Stimulated activated memory B cell treated with anti-CD40 and anti-IgM and Interleukin-4, amounts not matched to agents 10 μg/mL and 1 μg/mL and 100 μg/mL, for 72 hours (primary cell): ENCODE measurements at regions not wholly inside any gene's neighbourhood (a gene's known extent, or its start where the extent isn't known, plus 50 kb on each side); places are given as distances from the start of the nearest gene placed in this dataset.

Experiments
- ATAC-seq: fragments of 150-1000 bp; cut with Tn5 transposase; 2 replicates; pipeline ENCODE4 v1.10.0; 2021
- H3K27ac Mint-ChIP-seq: one replicate; pipeline ENCODE4 v1.8.0; 2022; ENCODE audit warnings: mild to moderate bottlenecking, mixed read lengths
- H3K27me3 Mint-ChIP-seq: one replicate; pipeline ENCODE4 v1.8.0; 2022; ENCODE audit warnings: mixed read lengths
- H3K36me3 Mint-ChIP-seq: one replicate; pipeline ENCODE4 v1.8.0; 2022; ENCODE audit warnings: mixed read lengths
- H3K4me1 Mint-ChIP-seq: one replicate; pipeline ENCODE4 v1.8.0; 2022; ENCODE audit warnings: mixed read lengths
- H3K4me3 Mint-ChIP-seq: one replicate; pipeline ENCODE4 v1.8.0; 2022; ENCODE audit warnings: mild to moderate bottlenecking, moderate library complexity, mixed read lengths
- H3K9me3 Mint-ChIP-seq: one replicate; pipeline ENCODE4 v1.8.0; 2022; ENCODE audit warnings: mixed read lengths

GRCh38 chr4:177220376-177220775, 89.3 kb upstream of the NEIL3 start:
- no peak for ATAC-seq
- no peak overlapping the region for H3K4me3 Mint-ChIP-seq
- no peaks in the 10 kb centered on the region for H3K27me3 Mint-ChIP-seq

GRCh38 chr4:177222781-177223180, 86.9 kb upstream of the NEIL3 start:
- Mint-ChIP-seq H3K27me3 (no peaks in the 10 kb centered on the region), H3K27ac (no peak overlapping the region), H3K9me3 (peaks cover 2% of the 10 kb centered on the region), H3K4me1 (no peaks in the 10 kb centered on the region), H3K4me3 (no peak overlapping the region), H3K36me3 (no peaks in the 10 kb centered on the region)
- ATAC-seq = no peak

More at GRCh38 chr4:177220376-177220775, 89.3 kb upstream of the NEIL3 start:
- Mint-ChIP-seq H3K27ac (no peak overlapping the region), H3K4me1 (no peaks in the 10 kb centered on the region), H3K9me3 (peaks cover 2% of the 10 kb centered on the region), H3K36me3 (no peaks in the 10 kb centered on the region)

GRCh38 chr4:177225605-177226004, 84.1 kb upstream of the NEIL3 start:
- Mint-ChIP-seq H3K36me3 (no peaks in the 10 kb centered on the region), H3K27me3 (no peaks in the 10 kb centered on the region), H3K9me3 (no peaks in the 10 kb centered on the region), H3K27ac (no peak overlapping the region), H3K4me1 (no peaks in the 10 kb centered on the region), H3K4me3 (no peak overlapping the region)
- no peak for ATAC-seq

DNA sequence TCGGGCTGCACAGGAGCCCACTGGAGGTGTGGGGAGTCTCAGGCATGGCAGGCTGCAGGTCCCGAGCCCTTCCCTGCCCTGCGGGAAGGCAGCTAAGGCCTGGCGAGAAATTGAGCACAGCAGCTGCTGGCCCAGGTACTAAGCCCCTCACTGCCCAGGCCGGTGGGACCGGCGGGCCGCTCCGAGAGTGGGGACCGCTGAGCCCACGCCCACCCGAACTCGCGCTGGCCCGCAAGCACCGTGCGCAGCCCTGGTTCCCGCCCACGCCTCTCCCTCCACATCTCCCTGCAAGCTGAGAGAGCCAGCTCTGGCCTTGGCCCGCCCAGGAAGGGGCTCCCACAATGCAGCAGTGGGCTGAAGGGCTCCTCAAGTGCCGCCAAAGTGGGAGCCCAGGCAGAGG, 82.0 kb upstream of the NEIL3 start:
- H3K4me1 Mint-ChIP-seq = no peaks in the 10 kb centered on the region
- no peak overlapping the region for H3K4me3 Mint-ChIP-seq
- no peak for ATAC-seq
- no peaks in the 10 kb centered on the region for H3K27me3 Mint-ChIP-seq
- no peaks in the 10 kb centered on the region for H3K36me3 Mint-ChIP-seq
- no peak overlapping the region for H3K27ac Mint-ChIP-seq
- no peaks in the 10 kb centered on the region for H3K9me3 Mint-ChIP-seq

GRCh38 chr4:177228599-177228998, 81.1 kb upstream of the NEIL3 start:
- H3K36me3 Mint-ChIP-seq = no peaks in the 10 kb centered on the region
- H3K27ac Mint-ChIP-seq = no peak overlapping the region
- H3K4me3 Mint-ChIP-seq = no peak overlapping the region
- H3K9me3 Mint-ChIP-seq = no peaks in the 10 kb centered on the region
- no peaks in the 10 kb centered on the region for H3K4me1 Mint-ChIP-seq
- no peaks in the 10 kb centered on the region for H3K27me3 Mint-ChIP-seq
- ATAC-seq = no peak

GRCh38 chr4:177229331-177229730, 80.3 kb upstream of the NEIL3 start:
- no peaks in the 10 kb centered on the region for H3K4me1 Mint-ChIP-seq
- no peaks in the 10 kb centered on the region for H3K9me3 Mint-ChIP-seq
- no peaks in the 10 kb centered on the region for H3K27me3 Mint-ChIP-seq
- H3K27ac Mint-ChIP-seq = no peak overlapping the region
- no peaks in the 10 kb centered on the region for H3K36me3 Mint-ChIP-seq
- no peak for ATAC-seq
- no peak overlapping the region for H3K4me3 Mint-ChIP-seq

GRCh38 chr4:177232473-177232872, 77.2 kb upstream of the NEIL3 start:
- Mint-ChIP-seq H3K9me3 (no peaks in the 10 kb centered on the region), H3K4me1 (no peaks in the 10 kb centered on the region), H3K36me3 (no peaks in the 10 kb centered on the region), H3K27me3 (no peaks in the 10 kb centered on the region), H3K27ac (no peak overlapping the region), H3K4me3 (no peak overlapping the region)
- no peak for ATAC-seq

DNA sequence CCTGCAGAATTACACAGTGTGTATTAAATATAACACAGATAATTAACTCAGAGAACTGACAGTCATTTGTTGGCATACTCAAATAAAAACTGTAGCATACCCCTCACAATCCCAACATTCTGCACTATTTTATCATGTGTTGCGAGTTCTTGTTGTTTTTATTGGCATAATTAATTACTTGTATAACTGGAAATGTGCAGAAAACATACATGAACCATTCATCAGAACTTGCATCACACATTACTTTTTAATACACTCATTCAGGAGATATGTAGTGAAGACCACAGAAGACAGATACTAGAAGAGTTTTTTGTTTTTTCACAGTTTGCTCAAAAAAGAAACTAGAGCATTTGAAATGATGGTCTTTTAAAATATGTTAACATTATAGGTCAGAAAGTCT, 74.6 kb upstream of the NEIL3 start:
- ATAC-seq = no peak
- H3K9me3 Mint-ChIP-seq = no peaks in the 10 kb centered on the region
- no peaks in the 10 kb centered on the region for H3K27me3 Mint-ChIP-seq
- no peak overlapping the region for H3K4me3 Mint-ChIP-seq
- H3K36me3 Mint-ChIP-seq = no peaks in the 10 kb centered on the region
- no peaks in the 10 kb centered on the region for H3K4me1 Mint-ChIP-seq
- no peak overlapping the region for H3K27ac Mint-ChIP-seq

DNA sequence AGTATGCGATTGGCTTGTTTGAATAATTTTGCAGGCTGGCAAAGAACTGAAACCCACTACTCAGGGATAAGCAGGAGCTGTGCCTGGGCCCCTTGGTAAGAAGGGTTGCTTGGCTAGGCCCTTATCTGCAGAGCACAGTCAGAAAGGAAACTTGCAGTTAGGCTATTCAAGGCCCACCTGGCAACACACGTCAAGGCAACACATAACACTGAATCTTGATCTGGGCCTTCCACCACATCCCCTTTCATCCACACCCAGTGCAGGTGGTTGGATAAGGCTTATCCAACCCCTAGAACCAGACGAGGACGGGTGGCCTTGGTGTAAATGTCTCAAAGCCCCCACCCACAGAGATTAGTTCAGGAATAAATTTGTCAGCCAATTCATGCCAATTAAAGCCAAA, 72.8 kb upstream of the NEIL3 start:
- H3K4me1 Mint-ChIP-seq = no peaks in the 10 kb centered on the region
- H3K27ac Mint-ChIP-seq = no peak overlapping the region
- no peaks in the 10 kb centered on the region for H3K27me3 Mint-ChIP-seq
- H3K36me3 Mint-ChIP-seq = no peaks in the 10 kb centered on the region
- no peak overlapping the region for H3K4me3 Mint-ChIP-seq
- peak; percentile 13 for ATAC-seq
- no peaks in the 10 kb centered on the region for H3K9me3 Mint-ChIP-seq

GRCh38 chr4:177237291-177237690, 72.4 kb upstream of the NEIL3 start:
- no peak overlapping the region for H3K4me3 Mint-ChIP-seq
- H3K27ac Mint-ChIP-seq = no peak overlapping the region
- no peaks in the 10 kb centered on the region for H3K27me3 Mint-ChIP-seq
- H3K36me3 Mint-ChIP-seq = no peaks in the 10 kb centered on the region
- no peak for ATAC-seq
- H3K4me1 Mint-ChIP-seq = no peaks in the 10 kb centered on the region
- H3K9me3 Mint-ChIP-seq = no peaks in the 10 kb centered on the region

DNA sequence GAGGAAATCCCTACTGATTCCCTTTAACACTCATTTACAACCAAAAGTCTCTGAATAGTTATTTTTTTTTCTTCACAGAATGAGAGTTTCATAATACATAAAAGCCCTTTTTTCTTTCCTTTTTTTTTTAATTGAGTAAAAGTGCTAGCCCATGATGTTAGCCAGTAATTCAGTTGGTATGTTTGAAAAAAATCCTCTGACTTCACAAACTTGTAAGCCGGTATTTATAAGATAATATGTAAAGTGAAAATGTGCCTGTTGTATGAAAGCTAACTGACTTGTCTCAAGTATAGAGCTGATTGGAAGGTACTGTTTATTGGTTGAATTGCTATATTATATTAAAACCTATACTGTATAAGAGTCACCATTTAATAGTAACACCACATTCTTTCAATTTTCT, 70.2 kb upstream of the NEIL3 start:
- H3K9me3 Mint-ChIP-seq = no peaks in the 10 kb centered on the region
- H3K36me3 Mint-ChIP-seq = no peaks in the 10 kb centered on the region

DNA sequence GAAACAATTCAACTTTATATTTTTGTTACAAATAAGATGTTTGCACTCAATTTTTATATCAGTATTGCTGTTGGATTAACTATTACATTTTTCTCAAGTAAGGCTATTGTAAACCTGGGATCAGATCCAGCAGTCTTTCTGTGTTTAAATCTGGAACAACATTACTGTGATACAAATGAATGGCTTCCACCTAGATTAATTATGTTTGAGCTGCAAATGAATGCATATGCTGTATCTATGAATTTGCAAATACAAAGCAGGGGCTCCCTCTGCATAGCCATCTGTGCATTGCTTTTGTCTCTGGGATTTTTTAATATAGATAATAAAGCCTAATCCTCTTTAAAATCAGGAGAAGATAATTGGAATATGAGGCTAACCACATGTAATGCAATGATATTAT, 69.8 kb upstream of the NEIL3 start:
- Mint-ChIP-seq H3K9me3 (no peaks in the 10 kb centered on the region), H3K27ac (no peak overlapping the region), H3K27me3 (peaks cover 8% of the 10 kb centered on the region), H3K4me1 (no peaks in the 10 kb centered on the region), H3K36me3 (no peaks in the 10 kb centered on the region), H3K4me3 (no peak overlapping the region)
- ATAC-seq = no peak

More for the DNA sequence above, 70.2 kb upstream of the NEIL3 start:
- no peak overlapping the region for H3K27ac Mint-ChIP-seq
- H3K4me3 Mint-ChIP-seq = no peak overlapping the region
- no peak for ATAC-seq
- H3K4me1 Mint-ChIP-seq = no peaks in the 10 kb centered on the region
- peaks cover 8% of the 10 kb centered on the region for H3K27me3 Mint-ChIP-seq

GRCh38 chr4:177242651-177243286, 66.9 kb upstream of the NEIL3 start:
- no peak for ATAC-seq
- H3K9me3 Mint-ChIP-seq = no peaks in the 10 kb centered on the region
- no peak overlapping the region for H3K4me3 Mint-ChIP-seq
- H3K27me3 Mint-ChIP-seq = peaks cover 8% of the 10 kb centered on the region
- H3K27ac Mint-ChIP-seq = no peak overlapping the region
- no peaks in the 10 kb centered on the region for H3K36me3 Mint-ChIP-seq
- no peaks in the 10 kb centered on the region for H3K4me1 Mint-ChIP-seq

DNA sequence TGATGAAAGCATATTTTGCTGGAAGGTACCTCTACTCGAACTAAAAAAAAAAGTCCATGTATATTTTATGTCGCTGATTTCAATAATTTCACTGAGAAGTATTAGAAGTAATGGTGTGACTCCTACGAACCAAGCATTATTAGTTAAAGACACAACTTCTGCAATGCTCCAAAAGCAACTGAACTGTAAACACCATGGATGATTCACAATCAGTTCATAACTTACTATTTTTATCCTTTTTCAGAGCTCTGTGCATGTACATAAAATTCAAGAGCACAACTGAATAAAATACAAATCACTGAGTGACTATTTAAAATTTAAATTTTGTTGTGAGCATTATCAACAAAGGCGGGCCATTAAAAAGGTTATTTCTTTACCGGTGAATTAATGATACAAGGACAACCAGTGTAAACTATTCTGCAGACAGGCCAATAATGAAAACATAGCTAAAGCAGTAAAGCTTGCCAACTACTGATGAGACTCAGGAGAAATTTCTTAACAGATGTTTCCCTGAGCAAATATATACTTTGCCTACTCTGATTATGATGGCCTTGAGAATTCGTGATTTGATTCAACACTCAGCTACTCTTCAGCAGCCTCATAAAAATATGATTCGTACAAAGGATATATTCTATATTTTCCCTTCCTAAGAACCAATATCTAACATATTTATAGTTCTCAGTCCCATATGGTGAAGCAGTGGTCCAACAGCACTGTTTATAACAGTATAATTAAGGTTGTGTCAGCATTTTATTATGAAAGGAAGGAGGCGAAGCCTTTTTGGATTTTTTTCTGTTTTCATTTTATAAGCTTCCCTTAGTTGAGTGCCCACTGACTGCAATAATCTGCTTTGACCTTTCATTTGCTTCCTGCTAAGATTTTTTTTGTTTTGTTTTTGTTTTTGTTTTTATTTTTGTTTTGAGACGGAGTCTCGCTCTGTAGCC, 62.8 kb upstream of the NEIL3 start:
- Mint-ChIP-seq H3K36me3 (no peaks in the 10 kb centered on the region), H3K27ac (no peak overlapping the region), H3K27me3 (peaks cover 24% of the 10 kb centered on the region)

GRCh38 chr4:177250056-177250696, 59.5 kb upstream of the NEIL3 start:
- Mint-ChIP-seq H3K4me3 (no peak overlapping the region), H3K27me3 (peaks cover 16% of the 10 kb centered on the region), H3K4me1 (peaks cover 6% of the 10 kb centered on the region), H3K36me3 (no peaks in the 10 kb centered on the region), H3K9me3 (no peaks in the 10 kb centered on the region), H3K27ac (no peak overlapping the region)
- ATAC-seq = peak; percentile 41

More for the DNA sequence above, 62.8 kb upstream of the NEIL3 start:
- Mint-ChIP-seq H3K4me1 (peaks cover 6% of the 10 kb centered on the region), H3K4me3 (no peak overlapping the region), H3K9me3 (no peaks in the 10 kb centered on the region)
- ATAC-seq = no peak
